ENCODE measurements at regions not wholly inside any gene's neighbourhood (a gene's known extent, or its start where the extent isn't known, plus 50 kb on each side); places are given as distances from the start of the nearest gene placed in this dataset.
"Not testable (repeated sequence)": the region's sequence is repeated elsewhere in the genome, so short reads cannot be mapped to it uniquely, and the experiment has no call there.

DNA sequence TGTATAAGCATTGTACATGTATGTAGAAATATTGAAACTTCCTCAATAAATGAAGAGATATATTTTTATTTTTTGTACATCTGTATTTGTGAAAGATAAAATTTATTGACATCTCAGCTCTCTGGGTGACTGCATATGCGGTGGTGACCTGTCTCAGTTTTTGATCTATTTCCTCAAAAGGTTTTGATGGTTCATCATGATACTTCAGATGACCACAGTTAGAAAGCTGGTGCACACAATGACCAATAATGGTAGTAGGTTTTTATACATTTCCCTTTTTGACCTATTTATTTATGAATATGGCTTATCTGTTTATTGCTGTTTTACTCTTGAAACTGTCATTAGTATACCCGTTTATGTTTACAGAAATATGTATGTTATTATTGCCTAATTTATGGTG is 549.6 kb upstream of the CHD1 start:
- ATAC-seq; DNase-seq (ENCODE audit: low spot score): not testable (repeated sequence)

DNA sequence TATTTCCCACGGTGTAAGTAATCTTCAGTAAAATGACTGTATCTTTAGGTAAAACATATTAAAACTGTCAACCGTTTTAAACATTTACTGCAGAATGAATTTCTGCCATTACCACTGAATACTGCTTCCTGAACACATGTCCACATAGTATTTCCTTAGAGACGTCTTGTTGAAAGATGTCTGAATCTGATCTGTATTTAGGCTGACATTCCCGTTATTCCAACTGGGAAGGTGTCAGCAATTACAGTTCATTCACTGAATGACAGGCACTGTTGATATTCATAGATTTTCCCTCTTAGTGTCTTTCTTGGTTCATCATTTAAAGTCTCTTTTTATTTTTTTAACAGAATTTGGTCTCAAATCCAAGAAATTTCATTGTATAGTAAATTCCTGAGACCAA is 544.5 kb upstream of the CHD1 start:
- not testable (repeated sequence) for ATAC-seq; DNase-seq (ENCODE audit: low spot score)

DNA sequence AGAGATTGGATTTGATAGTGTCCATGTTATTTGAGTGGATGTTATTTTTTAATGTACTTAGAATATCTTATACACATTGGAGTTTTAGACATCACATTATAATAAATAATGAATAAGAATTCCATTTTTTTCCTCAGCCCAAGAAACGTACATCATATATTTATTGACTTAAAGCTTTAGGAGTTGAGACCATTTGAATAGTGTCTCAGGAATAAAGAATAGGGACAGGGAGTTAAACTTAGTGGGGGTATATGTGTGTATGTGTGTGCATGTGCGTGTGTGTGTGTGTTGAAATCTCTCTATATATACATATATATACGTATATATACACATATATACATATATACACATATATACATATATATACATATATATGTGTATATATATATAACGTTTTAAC is 542.9 kb upstream of the CHD1 start:
- not testable (repeated sequence) for ATAC-seq; DNase-seq (ENCODE audit: low spot score)

DNA sequence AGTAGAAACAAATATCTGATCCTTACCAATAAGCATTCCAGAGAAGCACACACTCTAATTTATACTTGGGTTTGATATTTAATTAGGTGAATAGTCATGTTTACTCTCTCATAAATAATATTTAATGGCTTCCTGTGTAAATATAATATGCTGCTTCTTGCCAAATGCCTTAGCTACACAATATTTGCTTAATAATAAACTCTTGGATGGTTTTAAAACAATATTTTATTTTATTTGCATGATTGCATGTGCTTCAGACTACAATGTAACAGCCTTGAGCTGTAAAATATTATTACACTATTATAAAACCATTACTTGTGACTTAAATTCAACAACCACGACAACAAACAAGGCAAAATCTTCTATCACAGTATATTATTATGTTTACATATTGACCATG is 542.4 kb upstream of the CHD1 start:
- not testable (repeated sequence) for DNase-seq (ENCODE audit: low spot score); ATAC-seq

DNA sequence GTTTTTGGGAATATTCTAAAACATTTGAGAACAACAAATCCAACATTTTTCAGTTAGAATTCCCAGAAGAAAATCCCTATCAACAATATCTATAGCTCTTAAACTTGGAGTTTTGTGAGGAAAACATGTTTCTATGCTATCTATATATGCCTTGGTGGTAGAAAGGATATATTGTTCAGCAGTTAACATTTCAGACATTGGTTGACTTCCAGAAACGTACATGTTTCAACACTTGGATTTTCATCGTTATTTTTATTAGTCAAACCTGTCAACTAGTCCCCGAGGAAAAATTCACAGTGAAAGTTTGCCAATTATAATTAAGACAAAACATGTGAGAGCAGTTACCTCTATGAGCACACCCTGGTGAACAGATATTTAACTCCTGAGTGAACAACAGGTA is 541.8 kb upstream of the CHD1 start:
- DNase-seq (ENCODE audit: low spot score): not testable (repeated sequence)

GRCh38 chr5:99460701-99461100 is 531.9 kb upstream of the CHD1 start:
- no peak for ATAC-seq
- no peak for DNase-seq (ENCODE audit: low spot score)

More for the DNA sequence above, 541.8 kb upstream of the CHD1 start:
- not testable (repeated sequence) for ATAC-seq

DNA sequence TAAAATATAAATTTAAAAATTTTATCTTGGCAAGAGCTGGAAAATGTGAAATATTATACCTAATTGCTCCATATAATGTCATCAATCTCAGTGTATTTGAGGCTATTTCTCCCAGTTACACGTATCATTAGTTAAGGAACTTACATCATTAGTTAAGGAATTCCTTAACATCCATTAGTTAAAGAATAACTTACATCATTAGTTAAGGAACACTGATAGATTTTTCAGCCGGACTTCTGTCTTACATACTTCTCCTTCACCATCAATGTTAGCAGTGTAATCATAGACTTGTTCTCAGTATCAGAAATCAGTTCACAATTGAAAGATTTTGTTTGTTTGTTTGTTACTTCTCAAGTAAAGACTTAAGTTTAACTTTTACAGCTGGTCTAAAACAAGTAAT is 524.4 kb upstream of the CHD1 start:
- no peak for ATAC-seq
- DNase-seq (ENCODE audit: low spot score): no peak

DNA sequence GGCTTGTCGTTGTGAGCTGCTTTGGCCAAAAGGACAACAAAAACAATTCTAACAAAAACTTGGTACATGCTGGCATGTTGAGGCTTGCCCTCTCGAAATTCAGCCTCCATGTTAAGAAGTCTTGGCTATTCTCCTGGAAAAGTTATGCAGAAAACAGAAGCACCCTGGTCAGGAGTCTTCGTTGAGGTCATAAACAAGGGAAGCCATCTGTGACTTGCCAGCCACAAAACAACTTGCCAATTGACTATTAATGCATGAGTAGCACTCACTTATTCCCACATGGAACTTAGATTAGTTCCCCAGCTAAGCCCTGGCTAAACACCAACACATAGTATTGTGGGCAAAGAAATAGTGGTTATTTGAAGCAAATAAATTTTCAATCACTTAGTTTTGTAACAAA is 521.0 kb upstream of the CHD1 start:
- ATAC-seq: no peak
- no peak for DNase-seq (ENCODE audit: low spot score)

- DNase-seq (ENCODE audit: low spot score) (no peak), ATAC-seq (no peak)
These were observed 517.0 kb upstream of the CHD1 start for GRCh38 chr5:99445805-99446204.

DNA sequence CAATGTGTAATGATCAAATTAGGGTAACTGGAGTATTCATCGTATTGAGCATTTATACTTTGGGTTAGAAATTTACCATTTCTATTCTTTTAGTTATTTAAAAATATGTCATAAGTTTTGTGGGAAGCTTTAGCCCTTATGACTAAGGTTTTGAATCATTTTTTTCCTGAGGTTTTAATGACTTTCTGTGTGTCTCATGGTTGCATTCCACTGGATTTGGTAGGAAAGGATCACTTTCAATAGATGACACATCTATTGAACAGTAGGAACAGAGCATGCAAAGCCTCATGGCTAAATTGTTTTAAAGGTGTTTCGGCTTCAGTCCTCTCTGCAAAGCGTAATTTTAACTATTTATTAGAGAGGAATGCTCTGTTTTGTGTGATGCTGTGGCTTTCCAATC is 512.4 kb upstream of the CHD1 start:
- DNase-seq (ENCODE audit: low spot score): no peak
- no peak for ATAC-seq

DNA sequence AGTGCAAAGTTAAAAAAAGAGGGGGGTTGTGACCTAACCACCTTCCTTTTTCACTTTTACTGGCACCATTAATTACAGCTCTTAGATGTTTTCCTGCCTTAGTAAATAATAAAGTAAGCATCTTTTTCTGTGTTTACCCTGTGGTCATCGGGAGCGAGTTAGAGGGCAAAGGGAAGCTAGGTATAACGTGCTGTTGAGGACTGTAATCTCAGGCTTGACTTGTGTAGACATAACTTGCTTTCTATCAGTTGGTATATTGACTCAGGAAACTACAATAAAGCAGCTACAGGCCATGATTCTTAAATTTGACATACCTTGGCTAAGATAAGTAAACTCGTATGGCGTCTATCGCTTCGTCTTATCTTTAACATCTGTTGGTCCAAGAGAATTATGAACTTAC is 509.8 kb upstream of the CHD1 start:
- ATAC-seq (no peak), DNase-seq (ENCODE audit: low spot score) (no peak)

DNA sequence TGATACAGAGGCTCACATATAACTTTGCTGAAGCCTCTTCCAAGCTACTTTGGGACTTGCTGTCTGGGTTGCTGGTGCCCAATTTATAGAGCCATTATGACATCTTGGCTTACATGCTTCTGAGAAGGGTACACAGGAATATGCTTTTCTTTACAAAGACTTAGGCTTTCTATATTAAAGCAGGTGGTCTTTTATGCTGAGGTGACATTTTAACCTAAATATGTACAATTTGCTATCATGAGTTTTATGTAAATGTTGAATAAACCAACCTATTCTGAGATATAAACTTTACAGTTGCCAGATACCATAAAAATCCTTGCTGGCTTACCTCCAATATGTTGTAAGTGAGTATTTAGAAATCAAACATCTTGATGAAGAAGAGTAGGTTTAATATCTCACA is 509.2 kb upstream of the CHD1 start:
- ATAC-seq: no peak
- no peak for DNase-seq (ENCODE audit: low spot score)

DNA sequence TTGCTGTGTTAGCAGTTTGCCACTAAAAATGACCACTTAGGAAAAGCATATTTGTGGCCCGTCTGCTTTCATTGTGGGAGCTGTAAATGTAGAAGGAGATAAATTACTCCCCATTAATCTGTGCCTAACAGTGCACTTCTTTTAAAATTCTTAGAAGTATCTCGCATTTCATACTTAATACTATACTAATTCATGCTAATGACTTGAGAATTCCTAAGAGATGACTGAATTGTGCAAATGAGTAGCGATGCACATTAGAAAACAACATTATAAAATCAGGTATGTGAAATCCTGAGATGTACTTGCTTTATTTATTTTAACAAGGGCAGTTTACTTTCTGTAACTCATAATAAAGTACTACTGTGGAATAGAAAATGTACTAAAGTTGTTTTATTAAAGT is 494.6 kb upstream of the CHD1 start:
- not testable (repeated sequence) for DNase-seq (ENCODE audit: low spot score); ATAC-seq

- DNase-seq (ENCODE audit: low spot score); ATAC-seq: not testable (repeated sequence)
These were observed 489.8 kb upstream of the CHD1 start for GRCh38 chr5:99418640-99419039.

- ATAC-seq; DNase-seq (ENCODE audit: low spot score): not testable (repeated sequence)
These were observed 481.6 kb upstream of the CHD1 start for GRCh38 chr5:99410386-99410785.

GRCh38 chr5:99404764-99405302 is 476.0 kb upstream of the CHD1 start:
- not testable (repeated sequence) for ATAC-seq; DNase-seq (ENCODE audit: low spot score)

DNA sequence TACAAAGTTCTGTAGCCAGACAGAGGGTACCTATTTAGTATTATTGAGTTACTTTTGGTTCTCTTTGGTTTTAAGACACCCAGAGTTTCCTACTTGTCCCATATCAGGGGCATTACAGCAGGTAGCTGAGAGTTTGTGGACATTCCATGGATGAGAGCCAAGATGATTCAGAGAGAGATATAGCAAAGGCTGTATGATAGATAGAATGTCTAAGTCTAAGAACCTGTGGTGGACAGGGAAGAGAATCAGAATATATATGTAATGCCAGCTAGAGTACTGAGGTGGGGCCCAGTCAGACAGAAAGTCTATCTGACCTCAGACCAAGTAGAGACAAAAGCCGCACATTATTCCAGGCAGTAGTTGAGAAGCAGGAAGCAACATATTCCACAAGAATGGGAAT is 471.8 kb upstream of the CHD1 start:
- DNase-seq (ENCODE audit: low spot score); ATAC-seq: not testable (repeated sequence)

DNA sequence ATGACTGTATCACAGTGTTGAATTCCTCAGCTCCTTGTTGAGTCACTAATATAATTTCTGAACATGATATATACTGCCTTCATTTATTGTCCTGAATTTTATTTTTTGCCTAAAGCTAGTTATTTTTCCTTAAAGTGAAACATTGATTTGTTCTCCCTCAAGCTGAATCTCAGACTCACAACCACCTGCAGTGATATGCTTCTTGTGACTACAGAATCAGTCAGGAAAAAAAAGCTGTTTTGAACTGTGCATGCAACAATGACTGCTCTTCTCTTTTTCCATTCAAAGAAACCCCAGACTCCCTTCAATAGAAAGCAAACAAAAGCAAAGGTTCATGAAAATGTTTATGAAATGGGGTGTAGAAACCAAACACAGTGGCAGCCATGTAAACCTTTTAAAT is 470.2 kb upstream of the CHD1 start:
- no peak for DNase-seq (ENCODE audit: low spot score)
- no peak for ATAC-seq

GRCh38 chr5:99386406-99387077 is 457.7 kb upstream of the CHD1 start:
- no peak for ATAC-seq

DNA sequence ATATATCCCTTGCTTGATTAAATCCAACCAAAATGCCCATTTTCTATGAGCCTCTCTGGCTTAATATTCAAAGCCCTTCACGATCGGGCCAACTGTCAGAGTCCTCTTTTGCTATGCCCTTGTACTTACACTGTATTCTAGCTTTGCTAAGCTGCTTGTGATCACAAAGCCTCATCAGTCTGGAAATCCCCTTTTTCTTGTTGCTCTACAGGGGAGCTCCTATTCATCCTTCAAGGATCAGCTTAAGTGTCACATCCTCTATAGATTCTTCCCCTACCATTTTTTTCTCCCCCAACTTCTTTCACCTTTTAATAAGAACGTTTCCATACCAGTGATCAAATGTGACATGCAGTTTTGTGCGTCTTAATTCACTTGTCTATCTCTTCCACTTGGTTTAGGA is 450.4 kb upstream of the CHD1 start:
- no peak for ATAC-seq
- DNase-seq (ENCODE audit: low spot score): no peak

More at GRCh38 chr5:99386406-99387077, 457.7 kb upstream of the CHD1 start:
- no peak for DNase-seq (ENCODE audit: low spot score)

DNA sequence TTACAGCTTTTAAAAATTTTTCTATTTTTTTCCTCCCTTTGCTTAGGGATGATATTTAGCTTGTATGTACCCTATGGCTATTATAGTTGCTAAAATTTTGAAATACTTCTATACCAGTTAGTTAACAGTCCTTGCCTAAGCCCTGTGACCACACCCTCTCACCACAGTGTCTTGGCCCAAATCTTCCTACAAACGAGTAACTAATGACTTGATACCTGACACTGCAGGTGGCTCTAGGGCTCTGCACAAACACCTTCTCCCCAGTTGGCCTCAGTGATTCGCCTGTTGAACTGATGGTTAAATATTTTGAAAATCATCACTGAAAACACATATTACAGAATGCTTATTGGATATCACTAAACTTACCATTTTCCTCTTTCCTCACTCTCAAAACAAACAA is 449.6 kb upstream of the CHD1 start:
- ATAC-seq (no peak), DNase-seq (ENCODE audit: low spot score) (no peak)

DNA sequence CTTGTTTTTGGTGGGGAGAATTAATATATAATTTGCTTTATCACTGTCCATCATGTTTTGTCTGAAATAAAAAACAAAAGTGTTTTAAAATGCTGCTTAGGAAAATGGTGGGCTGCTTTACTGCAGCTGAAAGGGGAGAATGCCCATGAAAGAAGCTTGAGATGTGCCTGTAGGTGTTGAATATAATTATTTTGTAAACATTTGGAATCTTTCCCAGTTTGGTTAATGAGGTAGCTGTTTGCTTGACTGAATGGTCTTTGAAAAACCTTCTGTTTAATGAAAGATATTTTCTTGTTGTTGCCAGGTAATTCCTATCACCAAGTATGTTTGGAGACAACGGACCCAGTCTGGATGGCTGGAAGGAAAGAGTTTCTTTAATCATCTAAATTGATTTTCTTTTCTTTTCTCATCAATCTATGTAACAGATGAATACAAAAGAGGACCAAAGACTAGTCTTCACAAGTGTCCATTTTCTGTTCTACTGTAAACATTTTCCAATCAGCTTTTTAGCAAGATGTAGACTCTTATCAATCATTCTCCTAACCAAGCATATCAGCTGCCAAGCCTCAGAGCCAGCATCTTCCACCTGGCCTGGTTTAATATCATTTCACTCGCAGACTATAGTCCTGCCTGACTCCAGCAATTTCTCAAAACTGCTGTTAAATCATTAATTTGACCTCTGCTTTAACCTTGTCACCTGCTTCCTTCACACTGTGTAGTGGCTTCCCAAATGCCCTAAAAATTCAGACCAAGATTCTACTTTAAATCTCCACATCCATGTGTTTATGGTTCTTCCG is 441.2 kb upstream of the CHD1 start:
- no peak for DNase-seq (ENCODE audit: low spot score)
- ATAC-seq: no peak
